CD4-positive, alpha-beta T cell (primary cell): ENCODE measurements at regions not wholly inside any gene's neighbourhood (a gene's known extent, or its start where the extent isn't known, plus 50 kb on each side); places are given as distances from the start of the nearest gene placed in this dataset.

Source experiments
- ATAC-seq: fragments of 200-7000 bp; cut with Tn5 transposase; one replicate; pipeline ENCODE4 v1.10.0; 2022; ENCODE audit warnings: mild to moderate bottlenecking; ENCODE audit not compliant: poor library complexity
- CTCF ChIA-PET: fragments of 350-600 bp; sonication (Branson Sonifier 250); formaldehyde crosslinking; loops from one replicate; lab custom pipeline; 2021; ENCODE audit warnings: antibody characterized with exemption, inconsistent platforms; lab: Charles Lee
- POLR2A ChIA-PET: fragments of 350-600 bp; sonication (Branson Sonifier 250); formaldehyde crosslinking; loops from one replicate; lab custom pipeline; 2021; ENCODE audit warnings: antibody characterized with exemption, inconsistent platforms; lab: Charles Lee
- DNase-seq, 14 experiments: peaks; one replicate each; pipeline ENCODE4 v3.0.0-alpha.2; 2013 to 2020; ENCODE audit warnings: mixed read lengths in 2 of 14
- H3K27ac ChIP-seq, 2 donors: one replicate each; pipeline versions ENCODE4 v1.5.1 to v1.7.0; 2013; ENCODE audit warnings: low read length in 2 of 2, low read depth in 1 of 2, mild to moderate bottlenecking in 1 of 2
- H3K27me3 ChIP-seq, 2 experiments: 1 replicate in 1 of 2; 2 replicates in 1 of 2; pipeline versions ENCODE4 v1.6.1 to v1.7.0; 2013; ENCODE audit warnings: low read length in 2 of 2, control low read depth in 1 of 2, mild to moderate bottlenecking in 1 of 2, moderate library complexity in 1 of 2; ENCODE audit not compliant: insufficient read depth in 2 of 2, control insufficient read depth in 1 of 2
- H3K36me3 ChIP-seq: one replicate; pipeline ENCODE4 v1.6.1; 2013; ENCODE audit warnings: low read length, control low read depth; ENCODE audit not compliant: insufficient read depth
- H3K4me1 ChIP-seq: one replicate; pipeline ENCODE4 v1.6.1; 2013; ENCODE audit warnings: low read length, control low read depth; ENCODE audit not compliant: insufficient read depth
- H3K4me3 ChIP-seq: one replicate; pipeline ENCODE4 v1.5.1; 2013; ENCODE audit warnings: mild to moderate bottlenecking, low read length, moderate library complexity
- H3K9me3 ChIP-seq, 2 experiments: 1 replicate in 1 of 2; 2 replicates in 1 of 2; pipeline versions ENCODE4 v1.6.1 to v1.7.0; 2013; ENCODE audit warnings: low read length in 2 of 2, mild to moderate bottlenecking in 2 of 2, control low read depth in 1 of 2, moderate library complexity in 1 of 2; ENCODE audit not compliant: control insufficient read depth in 1 of 2, insufficient read depth in 1 of 2
- H3K27ac Mint-ChIP-seq: one replicate; pipeline ENCODE4 v1.8.0; 2020; ENCODE audit warnings: mixed read lengths
- H3K27me3 Mint-ChIP-seq: one replicate; pipeline ENCODE4 v1.8.0; 2021; ENCODE audit warnings: mixed read lengths
- H3K36me3 Mint-ChIP-seq: one replicate; pipeline ENCODE4 v1.8.0; 2021; ENCODE audit warnings: low read depth, mixed read lengths
- H3K4me1 Mint-ChIP-seq: one replicate; pipeline ENCODE4 v1.8.0; 2021; ENCODE audit warnings: low read depth, mixed read lengths
- H3K4me3 Mint-ChIP-seq: one replicate; pipeline ENCODE4 v1.8.0; 2020; ENCODE audit warnings: mild to moderate bottlenecking, mixed read lengths
- H3K9me3 Mint-ChIP-seq: one replicate; pipeline ENCODE4 v1.8.0; 2020; ENCODE audit warnings: mixed read lengths
- intact Hi-C, 2 experiments: fragments of 100-400 bp; cut with DNase I in 1 of 2; cut with micrococcal nuclease in 1 of 2; formaldehyde crosslinking; loops; one replicate each; pipeline versions ENCODE4 v1.15.1 to v1.9.0; 2023 to 2025; cut with DNase I, micrococcal nuclease
- TF ChIP-seq, protein P1 (sequence below): fragments of 200-600 bp; IDR thresholded peaks from one replicate; pipeline ENCODE4 v1.8.0; 2022; ENCODE audit warnings: antibody characterized with exemption, mild to moderate bottlenecking

GRCh38 chr3:39718674-39719595, 90.5 kb upstream of the MYRIP start:
- Mint-ChIP-seq H3K27ac (no peak overlapping the region), H3K4me3 (no peak overlapping the region), H3K27me3 (no peaks in the 10 kb centered on the region), H3K4me1 (no peaks in the 10 kb centered on the region), H3K9me3 (no peaks in the 10 kb centered on the region), H3K36me3 (no peaks in the 10 kb centered on the region)
- ChIA-PET POLR2A (no interaction called here), CTCF (no interaction called here)
- Histone ChIP-seq H3K27me3 (no peaks in the 10 kb centered on the region), H3K4me1 (no peaks in the 10 kb centered on the region), H3K4me3 (no peak overlapping the region), H3K9me3 (no peaks in the 10 kb centered on the region), H3K27ac (no peak overlapping the region), H3K36me3 (no peaks in the 10 kb centered on the region)
- DNase-seq (no peak), ATAC-seq (no peak)
- TF ChIP-seq, protein P1, sequence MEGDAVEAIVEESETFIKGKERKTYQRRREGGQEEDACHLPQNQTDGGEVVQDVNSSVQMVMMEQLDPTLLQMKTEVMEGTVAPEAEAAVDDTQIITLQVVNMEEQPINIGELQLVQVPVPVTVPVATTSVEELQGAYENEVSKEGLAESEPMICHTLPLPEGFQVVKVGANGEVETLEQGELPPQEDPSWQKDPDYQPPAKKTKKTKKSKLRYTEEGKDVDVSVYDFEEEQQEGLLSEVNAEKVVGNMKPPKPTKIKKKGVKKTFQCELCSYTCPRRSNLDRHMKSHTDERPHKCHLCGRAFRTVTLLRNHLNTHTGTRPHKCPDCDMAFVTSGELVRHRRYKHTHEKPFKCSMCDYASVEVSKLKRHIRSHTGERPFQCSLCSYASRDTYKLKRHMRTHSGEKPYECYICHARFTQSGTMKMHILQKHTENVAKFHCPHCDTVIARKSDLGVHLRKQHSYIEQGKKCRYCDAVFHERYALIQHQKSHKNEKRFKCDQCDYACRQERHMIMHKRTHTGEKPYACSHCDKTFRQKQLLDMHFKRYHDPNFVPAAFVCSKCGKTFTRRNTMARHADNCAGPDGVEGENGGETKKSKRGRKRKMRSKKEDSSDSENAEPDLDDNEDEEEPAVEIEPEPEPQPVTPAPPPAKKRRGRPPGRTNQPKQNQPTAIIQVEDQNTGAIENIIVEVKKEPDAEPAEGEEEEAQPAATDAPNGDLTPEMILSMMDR, result no peak
- intact Hi-C loops, result no loop called here

DNA sequence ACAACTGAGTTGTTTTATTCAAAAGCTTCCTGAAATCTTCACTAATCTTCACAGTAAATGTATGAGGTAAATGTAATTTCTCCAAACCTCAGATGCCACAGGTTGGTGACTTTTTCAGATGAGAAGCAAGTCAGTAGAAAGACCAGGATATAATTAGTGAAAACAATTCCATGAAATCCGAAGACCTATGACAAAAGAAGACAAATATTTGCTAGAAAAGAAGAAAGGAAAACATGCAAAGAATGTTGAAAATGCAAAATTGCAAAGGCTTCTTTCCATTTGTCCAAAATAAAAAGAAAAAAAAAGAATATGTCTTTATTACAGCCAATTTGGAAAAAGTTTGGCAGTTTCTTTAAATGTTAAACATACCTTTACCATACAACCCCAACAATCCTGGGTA, 88.3 kb upstream of the MYRIP start:
- H3K4me1 Mint-ChIP-seq, result no peaks in the 10 kb centered on the region
- H3K27me3 Mint-ChIP-seq, result no peaks in the 10 kb centered on the region
- Histone ChIP-seq H3K36me3 (no peaks in the 10 kb centered on the region), H3K4me3 (no peak overlapping the region), H3K9me3 (no peaks in the 10 kb centered on the region), H3K27me3 (no peaks in the 10 kb centered on the region), H3K27ac (no peak overlapping the region), H3K4me1 (no peaks in the 10 kb centered on the region)
- TF ChIP-seq, protein P1, result no peak
- H3K36me3 Mint-ChIP-seq, result no peaks in the 10 kb centered on the region
- ATAC-seq, result no peak
- no peak overlapping the region for H3K4me3 Mint-ChIP-seq
- intact Hi-C loops, result no loop called here
- H3K9me3 Mint-ChIP-seq, result no peaks in the 10 kb centered on the region
- DNase-seq, result no peak
- ChIA-PET CTCF (no interaction called here), POLR2A (no interaction called here)
- no peak overlapping the region for H3K27ac Mint-ChIP-seq

GRCh38 chr3:39724233-39724846, 85.1 kb upstream of the MYRIP start:
- TF ChIP-seq, protein P1, result no peak
- H3K4me3 Mint-ChIP-seq, result no peak overlapping the region
- DNase-seq, result no peak
- POLR2A ChIA-PET, result no interaction called here
- CTCF ChIA-PET, result interaction anchor here (0.6 kb wide), 2 partner anchors 205 to 969 kb away, joined by 4 to 5 read pairs; no protein-coding TSS in a partner anchor
- no peaks in the 10 kb centered on the region for H3K36me3 Mint-ChIP-seq
- H3K27ac Mint-ChIP-seq, result no peak overlapping the region
- no peak for ATAC-seq
- intact Hi-C loops, result no loop called here
- Histone ChIP-seq H3K36me3 (no peaks in the 10 kb centered on the region), H3K4me3 (no peak overlapping the region), H3K9me3 (no peaks in the 10 kb centered on the region), H3K27me3 (no peaks in the 10 kb centered on the region), H3K27ac (no peak overlapping the region), H3K4me1 (no peaks in the 10 kb centered on the region)
- no peaks in the 10 kb centered on the region for H3K4me1 Mint-ChIP-seq
- H3K27me3 Mint-ChIP-seq, result no peaks in the 10 kb centered on the region
- no peaks in the 10 kb centered on the region for H3K9me3 Mint-ChIP-seq
